ENCODE measurements at regions not wholly inside any gene's neighbourhood (a gene's known extent, or its start where the extent isn't known, plus 50 kb on each side); places are given as distances from the start of the nearest gene placed in this dataset.

- H3K4me3 ChIP-seq: no peak overlapping the region
- peaks cover 0 to 8% (median 0%) of the 10 kb centered on the region in 7 donors for H3K27me3 ChIP-seq
- 87 to 88% methylated on average over 10 of the region's 10 CpGs for WGBS, 2 donors
- TF ChIP-seq, protein P1, sequence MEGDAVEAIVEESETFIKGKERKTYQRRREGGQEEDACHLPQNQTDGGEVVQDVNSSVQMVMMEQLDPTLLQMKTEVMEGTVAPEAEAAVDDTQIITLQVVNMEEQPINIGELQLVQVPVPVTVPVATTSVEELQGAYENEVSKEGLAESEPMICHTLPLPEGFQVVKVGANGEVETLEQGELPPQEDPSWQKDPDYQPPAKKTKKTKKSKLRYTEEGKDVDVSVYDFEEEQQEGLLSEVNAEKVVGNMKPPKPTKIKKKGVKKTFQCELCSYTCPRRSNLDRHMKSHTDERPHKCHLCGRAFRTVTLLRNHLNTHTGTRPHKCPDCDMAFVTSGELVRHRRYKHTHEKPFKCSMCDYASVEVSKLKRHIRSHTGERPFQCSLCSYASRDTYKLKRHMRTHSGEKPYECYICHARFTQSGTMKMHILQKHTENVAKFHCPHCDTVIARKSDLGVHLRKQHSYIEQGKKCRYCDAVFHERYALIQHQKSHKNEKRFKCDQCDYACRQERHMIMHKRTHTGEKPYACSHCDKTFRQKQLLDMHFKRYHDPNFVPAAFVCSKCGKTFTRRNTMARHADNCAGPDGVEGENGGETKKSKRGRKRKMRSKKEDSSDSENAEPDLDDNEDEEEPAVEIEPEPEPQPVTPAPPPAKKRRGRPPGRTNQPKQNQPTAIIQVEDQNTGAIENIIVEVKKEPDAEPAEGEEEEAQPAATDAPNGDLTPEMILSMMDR (IDR thresholded peaks at IDR 0.05): no peak
- intact Hi-C loops (cut with DNase I): loop anchor here in 1 of 10 donors (10.0 kb wide), 1 partner anchor 58 kb away; no protein-coding TSS in a partner anchor
- H3K27ac ChIP-seq: no peak overlapping the region
- H3K36me3 ChIP-seq: no peaks in the 10 kb centered on the region
- no peaks in the 10 kb centered on the region for H3K9me3 ChIP-seq
- no peaks in the 10 kb centered on the region for H3K4me1 ChIP-seq
- DNase-seq (no peak), ATAC-seq (no peak)
Observed at GRCh38 chr15:26023231-26023630, 160.1 kb upstream of the ATP10A start.

DNA sequence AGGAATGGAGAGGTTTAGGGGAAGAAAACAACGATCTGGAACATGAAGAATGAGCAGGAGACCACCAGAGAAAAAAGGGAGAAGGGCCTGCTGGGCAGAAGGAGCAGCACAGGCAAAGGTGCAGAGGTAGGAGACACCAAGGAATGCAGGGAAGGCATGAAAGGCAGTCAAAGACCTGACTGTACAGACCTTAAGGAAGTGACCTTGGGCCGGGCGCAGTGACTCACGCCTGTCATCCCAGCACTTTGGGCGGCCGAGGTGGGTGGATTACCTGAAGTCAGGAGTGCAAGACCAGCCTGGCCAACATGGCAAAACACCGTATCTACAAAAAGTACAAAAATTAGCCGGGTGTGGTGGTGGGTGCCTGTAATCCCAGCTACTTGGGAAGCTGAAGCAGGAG is 157.7 kb upstream of the ATP10A start:
- no peak overlapping the region for H3K4me3 ChIP-seq
- H3K9me3 ChIP-seq: no peaks in the 10 kb centered on the region
- H3K4me1 ChIP-seq: no peaks in the 10 kb centered on the region
- DNase-seq: no peak
- peaks cover 0 to 14% (median 0%) of the 10 kb centered on the region in 7 donors for H3K27me3 ChIP-seq
- ATAC-seq: no peak
- no peaks in the 10 kb centered on the region for H3K36me3 ChIP-seq
- TF ChIP-seq, protein P1 (IDR thresholded peaks at IDR 0.05): no peak
- intact Hi-C loops (cut with DNase I): loop anchor here in 1 of 10 donors (10.0 kb wide), 1 partner anchor 56 kb away; no protein-coding TSS in a partner anchor
- 84 to 88% methylated on average over 8 of the region's 8 CpGs for WGBS, 2 donors
- H3K27ac ChIP-seq: no peak overlapping the region

- H3K27me3 ChIP-seq: peaks cover 0 to 26% (median 4%) of the 10 kb centered on the region in 7 donors
- intact Hi-C loops (cut with DNase I): no loop called here
- ATAC-seq (no peak), DNase-seq (no peak)
- H3K4me1 ChIP-seq: no peaks in the 10 kb centered on the region
- TF ChIP-seq, protein P1 (IDR thresholded peaks at IDR 0.05): no peak
- no peak overlapping the region for H3K4me3 ChIP-seq
- H3K36me3 ChIP-seq: no peaks in the 10 kb centered on the region
- no peaks in the 10 kb centered on the region for H3K9me3 ChIP-seq
- no peak overlapping the region for H3K27ac ChIP-seq
- 89 to 92% methylated on average over 7 of the region's 7 CpGs for WGBS, 2 donors
Observed at GRCh38 chr15:26017665-26018064, 154.5 kb upstream of the ATP10A start.

DNA sequence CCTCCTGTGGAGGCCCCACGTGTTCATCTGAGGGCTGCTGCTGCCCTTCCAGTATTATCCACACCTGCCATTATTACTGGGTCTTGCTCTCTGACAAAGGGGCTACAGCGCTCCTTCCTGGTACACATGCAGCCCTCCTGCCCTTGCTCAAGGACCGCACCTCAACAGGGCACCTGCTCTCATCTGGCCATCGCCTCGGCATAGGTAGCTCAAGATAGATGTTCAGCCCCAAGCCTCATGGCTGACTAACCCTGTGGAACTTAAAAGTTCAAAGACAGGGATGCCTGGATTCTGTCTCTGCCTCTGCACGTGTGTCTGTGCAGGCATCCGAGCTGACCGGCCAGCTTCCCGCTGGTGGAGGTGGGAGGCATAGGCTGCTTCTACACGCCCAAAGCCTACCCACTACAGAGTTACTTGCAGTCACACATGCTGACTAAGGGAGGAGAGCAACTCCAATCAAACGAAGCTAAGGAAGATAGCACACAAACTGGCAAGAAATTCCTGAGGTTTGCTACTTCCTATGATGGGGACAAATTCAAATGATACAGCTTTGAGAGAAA is 152.5 kb upstream of the ATP10A start:
- H3K27ac ChIP-seq: no peak overlapping the region
- H3K4me1 ChIP-seq: no peaks in the 10 kb centered on the region
- 58 to 66% methylated on average over 11 of the region's 11 CpGs for WGBS, 2 donors
- intact Hi-C loops (cut with DNase I): no loop called here
- H3K9me3 ChIP-seq: peaks cover 0 to 5% (median 0%) of the 10 kb centered on the region in 11 donors
- DNase-seq (no peak), ATAC-seq (no peak)
- H3K27me3 ChIP-seq: peaks cover 0 to 27% (median 4%) of the 10 kb centered on the region in 7 donors
- TF ChIP-seq, protein P1 (IDR thresholded peaks at IDR 0.05): no peak
- no peaks in the 10 kb centered on the region for H3K36me3 ChIP-seq
- H3K4me3 ChIP-seq: no peak overlapping the region
